Islet of Langerhans (tissue), 1 donor: ENCODE measurements at regions not wholly inside any gene's neighbourhood (a gene's known extent, or its start where the extent isn't known, plus 50 kb on each side); places are given as distances from the start of the nearest gene placed in this dataset.
"Not testable (repeated sequence)": the region's sequence is repeated elsewhere in the genome, so short reads cannot be mapped to it uniquely, and the experiment has no call there.

Experiments used
- FAIRE-seq: peaks from one replicate; lab custom pipeline; 2011; peaks lifted over from hg19 to GRCh38; lab: Jason Lieb, UNC

GRCh38 chr3:72078676-72079368, 293.9 kb upstream of the PROK2 start:
- no peak for FAIRE-seq

GRCh38 chr3:72077473-72078259, 292.7 kb upstream of the PROK2 start:
- no peak for FAIRE-seq

GRCh38 chr3:72075848-72076247, 290.9 kb upstream of the PROK2 start:
- not testable (repeated sequence) for FAIRE-seq

- no peak for FAIRE-seq
Observed at GRCh38 chr3:72071624-72072023, 286.7 kb upstream of the PROK2 start.

GRCh38 chr3:72070005-72070404, 285.1 kb upstream of the PROK2 start:
- no peak for FAIRE-seq

GRCh38 chr3:72069543-72069942, 284.6 kb upstream of the PROK2 start:
- no peak for FAIRE-seq

GRCh38 chr3:72068621-72069020, 283.7 kb upstream of the PROK2 start:
- FAIRE-seq: no peak

GRCh38 chr3:72067721-72068120, 282.8 kb upstream of the PROK2 start:
- no peak for FAIRE-seq

GRCh38 chr3:72065872-72066641, 281.1 kb upstream of the PROK2 start:
- FAIRE-seq: no peak

GRCh38 chr3:72065236-72065635, 280.3 kb upstream of the PROK2 start:
- no peak for FAIRE-seq

- FAIRE-seq: not testable (repeated sequence)
Observed at GRCh38 chr3:72064727-72065126, 279.8 kb upstream of the PROK2 start.

- FAIRE-seq: no peak
Observed at GRCh38 chr3:72062017-72062416, 277.1 kb upstream of the PROK2 start.

GRCh38 chr3:72060447-72061034, 275.6 kb upstream of the PROK2 start:
- no peak for FAIRE-seq

- peak; percentile 41 for FAIRE-seq
Observed at GRCh38 chr3:72058493-72059081, 273.6 kb upstream of the PROK2 start.

GRCh38 chr3:72055436-72055835, 270.5 kb upstream of the PROK2 start:
- no peak for FAIRE-seq

GRCh38 chr3:72054976-72055375, 270.0 kb upstream of the PROK2 start:
- no peak for FAIRE-seq

GRCh38 chr3:72052841-72053409, 268.0 kb upstream of the PROK2 start:
- no peak for FAIRE-seq

- no peak for FAIRE-seq
Observed at GRCh38 chr3:72050771-72051170, 265.8 kb upstream of the PROK2 start.

GRCh38 chr3:72050048-72050632, 265.2 kb upstream of the PROK2 start:
- FAIRE-seq: peak; percentile 66

GRCh38 chr3:72049300-72049699, 264.4 kb upstream of the PROK2 start:
- no peak for FAIRE-seq

- FAIRE-seq: no peak
Observed at GRCh38 chr3:72048873-72049272, 263.9 kb upstream of the PROK2 start.
